ENCODE measurements at regions not wholly inside any gene's neighbourhood (a gene's known extent, or its start where the extent isn't known, plus 50 kb on each side); places are given as distances from the start of the nearest gene placed in this dataset.

DNA sequence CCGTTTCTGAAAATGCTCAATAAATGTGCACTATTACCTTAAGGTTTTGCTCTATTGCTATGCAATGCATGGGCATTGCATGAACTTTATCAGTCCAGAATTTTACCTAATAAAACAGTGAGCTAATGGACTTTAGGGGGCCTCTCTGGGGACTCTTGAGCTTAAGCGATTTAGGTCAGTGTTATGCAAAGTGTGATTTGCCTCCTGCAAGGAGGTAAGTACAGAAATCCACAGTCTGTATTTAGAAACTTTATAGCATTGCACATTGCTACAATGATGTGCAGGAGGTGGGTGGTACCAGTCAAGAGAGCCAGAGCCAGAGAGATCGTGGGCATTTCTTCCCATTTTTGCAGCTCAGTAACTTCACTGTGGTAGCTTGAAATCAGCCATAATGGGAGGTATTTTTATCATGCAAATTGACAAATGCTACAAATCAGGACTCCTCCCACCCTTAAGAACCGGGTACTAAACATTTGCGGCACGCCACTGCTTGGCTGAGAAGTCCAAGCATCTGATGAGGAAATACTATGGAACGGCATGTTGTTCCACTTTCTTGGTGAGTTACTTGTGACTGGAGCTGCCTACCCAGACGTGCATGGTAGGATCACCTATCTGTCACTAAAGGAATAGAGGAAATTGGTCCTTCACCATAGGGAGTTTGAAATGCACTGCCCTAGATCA is 174.6 kb upstream of the PGRMC2 start:
- no peak overlapping the region for H2AFZ ChIP-seq

GRCh38 chr4:128461291-128462102 is 173.9 kb upstream of the PGRMC2 start:
- H3K9me3 ChIP-seq (ENCODE audit: control insufficient read depth, low read length) = no peaks in the 10 kb centered on the region
- H3K4me2 ChIP-seq (ENCODE audit: low read length) = no peak overlapping the region
- H3K36me3 ChIP-seq (ENCODE audit: control insufficient read depth, insufficient read depth, low read length) = no peaks in the 10 kb centered on the region
- H3K4me1 ChIP-seq = no peaks in the 10 kb centered on the region
- no peak overlapping the region for H3K4me3 ChIP-seq (ENCODE audit: low read depth, low read length)
- no peaks in the 10 kb centered on the region for H3K27me3 ChIP-seq (ENCODE audit: control insufficient read depth, insufficient read depth, low read length)
- no peak overlapping the region for H3K27ac ChIP-seq
- no peaks in the 10 kb centered on the region for H3K79me2 ChIP-seq
- H2AFZ ChIP-seq = peak overlapping the region; percentile 38
- no peak overlapping the region for H3K9ac ChIP-seq
- TF ChIP-seq, protein P1, sequence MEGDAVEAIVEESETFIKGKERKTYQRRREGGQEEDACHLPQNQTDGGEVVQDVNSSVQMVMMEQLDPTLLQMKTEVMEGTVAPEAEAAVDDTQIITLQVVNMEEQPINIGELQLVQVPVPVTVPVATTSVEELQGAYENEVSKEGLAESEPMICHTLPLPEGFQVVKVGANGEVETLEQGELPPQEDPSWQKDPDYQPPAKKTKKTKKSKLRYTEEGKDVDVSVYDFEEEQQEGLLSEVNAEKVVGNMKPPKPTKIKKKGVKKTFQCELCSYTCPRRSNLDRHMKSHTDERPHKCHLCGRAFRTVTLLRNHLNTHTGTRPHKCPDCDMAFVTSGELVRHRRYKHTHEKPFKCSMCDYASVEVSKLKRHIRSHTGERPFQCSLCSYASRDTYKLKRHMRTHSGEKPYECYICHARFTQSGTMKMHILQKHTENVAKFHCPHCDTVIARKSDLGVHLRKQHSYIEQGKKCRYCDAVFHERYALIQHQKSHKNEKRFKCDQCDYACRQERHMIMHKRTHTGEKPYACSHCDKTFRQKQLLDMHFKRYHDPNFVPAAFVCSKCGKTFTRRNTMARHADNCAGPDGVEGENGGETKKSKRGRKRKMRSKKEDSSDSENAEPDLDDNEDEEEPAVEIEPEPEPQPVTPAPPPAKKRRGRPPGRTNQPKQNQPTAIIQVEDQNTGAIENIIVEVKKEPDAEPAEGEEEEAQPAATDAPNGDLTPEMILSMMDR (IDR thresholded peaks at IDR 0.05) = no peak

More for the DNA sequence above, 174.6 kb upstream of the PGRMC2 start:
- Histone ChIP-seq H3K4me2 (ENCODE audit: low read length) (no peak overlapping the region), H3K79me2 (no peaks in the 10 kb centered on the region), H3K4me1 (no peaks in the 10 kb centered on the region), H3K9me3 (ENCODE audit: control insufficient read depth, low read length) (no peaks in the 10 kb centered on the region), H3K36me3 (ENCODE audit: control insufficient read depth, insufficient read depth, low read length) (no peaks in the 10 kb centered on the region), H3K27me3 (ENCODE audit: control insufficient read depth, insufficient read depth, low read length) (no peaks in the 10 kb centered on the region), H3K4me3 (ENCODE audit: low read depth, low read length) (no peak overlapping the region), H3K9ac (no peak overlapping the region), H3K27ac (no peak overlapping the region)
- TF ChIP-seq, protein P1 (IDR thresholded peaks at IDR 0.05) = no peak

DNA sequence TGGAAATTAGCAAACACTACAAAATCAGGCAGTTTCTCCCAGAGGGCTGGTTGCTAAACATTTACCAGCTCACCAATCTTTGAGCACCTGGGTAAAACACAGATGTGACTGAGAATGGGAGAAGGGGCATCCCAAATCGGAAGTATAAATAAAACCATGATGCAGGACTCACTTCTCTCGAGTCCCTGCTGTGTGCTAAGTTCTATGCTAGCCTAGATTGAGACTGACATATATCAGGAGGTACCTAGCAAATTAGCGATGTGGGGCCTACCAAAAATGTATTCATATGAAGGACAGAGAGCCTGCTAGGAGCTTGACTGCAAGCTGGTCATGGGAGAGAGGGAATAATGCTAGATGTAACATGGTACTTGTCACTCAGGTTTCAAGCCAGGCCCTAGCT is 171.9 kb upstream of the PGRMC2 start:
- H3K9ac ChIP-seq = no peak overlapping the region
- no peaks in the 10 kb centered on the region for H3K27me3 ChIP-seq (ENCODE audit: control insufficient read depth, insufficient read depth, low read length)
- H3K27ac ChIP-seq = no peak overlapping the region
- TF ChIP-seq, protein P1 (IDR thresholded peaks at IDR 0.05) = no peak
- no peak overlapping the region for H3K4me2 ChIP-seq (ENCODE audit: low read length)
- no peaks in the 10 kb centered on the region for H3K4me1 ChIP-seq
- no peaks in the 10 kb centered on the region for H3K79me2 ChIP-seq
- no peaks in the 10 kb centered on the region for H3K9me3 ChIP-seq (ENCODE audit: control insufficient read depth, low read length)
- no peak overlapping the region for H3K4me3 ChIP-seq (ENCODE audit: low read depth, low read length)
- no peaks in the 10 kb centered on the region for H3K36me3 ChIP-seq (ENCODE audit: control insufficient read depth, insufficient read depth, low read length)
- H2AFZ ChIP-seq = no peak overlapping the region

- no peak overlapping the region for H3K9ac ChIP-seq
- H3K79me2 ChIP-seq = no peaks in the 10 kb centered on the region
- H3K27ac ChIP-seq = no peak overlapping the region
- H3K4me1 ChIP-seq = no peaks in the 10 kb centered on the region
- no peaks in the 10 kb centered on the region for H3K9me3 ChIP-seq (ENCODE audit: control insufficient read depth, low read length)
- H2AFZ ChIP-seq = no peak overlapping the region
- no peaks in the 10 kb centered on the region for H3K27me3 ChIP-seq (ENCODE audit: control insufficient read depth, insufficient read depth, low read length)
- no peaks in the 10 kb centered on the region for H3K36me3 ChIP-seq (ENCODE audit: control insufficient read depth, insufficient read depth, low read length)
- H3K4me3 ChIP-seq (ENCODE audit: low read depth, low read length) = no peak overlapping the region
- no peak overlapping the region for H3K4me2 ChIP-seq (ENCODE audit: low read length)
- TF ChIP-seq, protein P1 (IDR thresholded peaks at IDR 0.05) = no peak
Measured at GRCh38 chr4:128458816-128459215, 171.2 kb upstream of the PGRMC2 start.

All from parathyroid adenoma (tissue), 2 donors.